ENCODE measurements at regions not wholly inside any gene's neighbourhood (a gene's known extent, or its start where the extent isn't known, plus 50 kb on each side); places are given as distances from the start of the nearest gene placed in this dataset.

- H3K27ac ChIP-seq (ENCODE audit: extremely low read length, insufficient read depth, low read length): no peak overlapping the region
- POLR2A ChIA-PET: no interaction called here
- H3K4me1 ChIP-seq (ENCODE audit: insufficient read depth, low read length): no peaks in the 10 kb centered on the region
- H3K79me2 ChIP-seq (ENCODE audit: insufficient read depth, low read length): no peaks in the 10 kb centered on the region
- H3K9ac ChIP-seq (ENCODE audit: insufficient read depth, low read depth, low read length): no peak overlapping the region
- no peak overlapping the region for H3K4me3 ChIP-seq (replicated peaks in 1 of 3; ENCODE audit: insufficient read depth in 1 of 3, low read depth in 2 of 3, low read length in 3 of 3)
- no peak for FAIRE-seq
- no TSS peak for BruUV-seq (replicated peaks)
- no peaks in the 10 kb centered on the region for H3K9me3 ChIP-seq (ENCODE audit: low read length)
- no peaks in the 10 kb centered on the region for H3K27me3 ChIP-seq (ENCODE audit: control insufficient read depth in 1 of 2, insufficient read depth in 2 of 2, low read length in 2 of 2)
- CTCF ChIA-PET (ENCODE audit: low intra/inter-chr PET ratio, low total read pairs): no interaction called here
- no peak overlapping the region for H3K4me2 ChIP-seq (ENCODE audit: low read depth, low read length)
- DNase-seq (ENCODE audit: low spot score): no peak
- ATAC-seq: no peak
- no peaks in the 10 kb centered on the region for H4K20me1 ChIP-seq (ENCODE audit: insufficient read depth, low read length)
- in situ Hi-C loops (cut with HindIII; ENCODE audit: extremely low pct_ligation_motif_present, low pct_unique_long_range_greater_than_20kb) (loop anchor here (10.0 to 25.0 kb wide), 2 partner anchors 436 to 543 kb away; no protein-coding TSS in a partner anchor), intact Hi-C loops (cut with micrococcal nuclease; ENCODE audit: unreplicated experiment) (no loop called here)
- H3K36me3 ChIP-seq (replicated peaks in 1 of 2; ENCODE audit: control insufficient read depth in 1 of 2, insufficient read depth in 2 of 2, low read length in 2 of 2): no peaks in the 10 kb centered on the region
- WGBS (ENCODE audit: low lambda C conversion rate): 10% methylated on average over 2 of the region's 2 CpGs
- H2AFZ ChIP-seq (ENCODE audit: low read length): no peak overlapping the region
- TF ChIP-seq GLMP (CRISPR knock-in tag; IDR thresholded peaks at IDR 0.05; ENCODE audit: borderline replicate concordance) (no peak), IRF2 (CRISPR knock-in tag; IDR thresholded peaks at IDR 0.05) (no peak)
Observed at GRCh38 chrX:13498238-13498637, 71.2 kb upstream of the EGFL6 start.

- H3K27ac ChIP-seq (ENCODE audit: extremely low read length, insufficient read depth, low read length): no peak overlapping the region
- H3K36me3 ChIP-seq (replicated peaks in 1 of 2; ENCODE audit: control insufficient read depth in 1 of 2, insufficient read depth in 2 of 2, low read length in 2 of 2): no peaks in the 10 kb centered on the region
- no peaks in the 10 kb centered on the region for H3K9me3 ChIP-seq (ENCODE audit: low read length)
- CTCF ChIA-PET (ENCODE audit: low intra/inter-chr PET ratio, low total read pairs): no interaction called here
- FAIRE-seq: no peak
- H3K9ac ChIP-seq (ENCODE audit: insufficient read depth, low read depth, low read length): no peak overlapping the region
- in situ Hi-C loops (cut with HindIII; ENCODE audit: extremely low pct_ligation_motif_present, low pct_unique_long_range_greater_than_20kb): loop anchor here (10.0 to 25.0 kb wide), 2 partner anchors 433 to 540 kb away; no protein-coding TSS in a partner anchor
- no peak overlapping the region for H3K4me3 ChIP-seq (replicated peaks in 1 of 3; ENCODE audit: insufficient read depth in 1 of 3, low read depth in 2 of 3, low read length in 3 of 3)
- no peak for DNase-seq (ENCODE audit: low spot score)
- H3K4me1 ChIP-seq (ENCODE audit: insufficient read depth, low read length): no peaks in the 10 kb centered on the region
- no peak overlapping the region for H2AFZ ChIP-seq (ENCODE audit: low read length)
- H3K27me3 ChIP-seq (ENCODE audit: control insufficient read depth in 1 of 2, insufficient read depth in 2 of 2, low read length in 2 of 2): no peaks in the 10 kb centered on the region
- no peak overlapping the region for H3K4me2 ChIP-seq (ENCODE audit: low read depth, low read length)
- intact Hi-C loops (cut with micrococcal nuclease; ENCODE audit: unreplicated experiment): no loop called here
- POLR2A ChIA-PET: no interaction called here
- ATAC-seq: no peak
- H4K20me1 ChIP-seq (ENCODE audit: insufficient read depth, low read length): no peaks in the 10 kb centered on the region
- H3K79me2 ChIP-seq (ENCODE audit: insufficient read depth, low read length): no peaks in the 10 kb centered on the region
- BruUV-seq (replicated peaks): no TSS peak
- no CpG with 5 or more reads among the region's 1 CpG for WGBS (ENCODE audit: low lambda C conversion rate)
- TF ChIP-seq RBAK (CRISPR knock-in tag; IDR thresholded peaks at IDR 0.05) (no peak), GMEB1 (CRISPR knock-in tag; IDR thresholded peaks at IDR 0.05; ENCODE audit: borderline replicate concordance) (no peak), HMGXB4 (CRISPR knock-in tag; IDR thresholded peaks at IDR 0.05; ENCODE audit: borderline replicate concordance in 1 of 2, low read depth in 1 of 2) (no peak), FOXA1 (IDR thresholded peaks at IDR 0.05) (no peak), FOXA1 (CRISPR knock-in tag; IDR thresholded peaks at IDR 0.05) (no peak), PHF21A (CRISPR knock-in tag; IDR thresholded peaks at IDR 0.05) (no peak), SAFB2 (CRISPR knock-in tag; IDR thresholded peaks at IDR 0.05; ENCODE audit: borderline replicate concordance, low read depth) (no peak), IKZF1 (IDR thresholded peaks at IDR 0.05) (no peak), ELF3 (CRISPR knock-in tag; IDR thresholded peaks at IDR 0.05) (no peak)
Observed at GRCh38 chrX:13495232-13495631, 74.2 kb upstream of the EGFL6 start.

Data from HepG2 (cell line).